Smooth muscle cell (in vitro differentiated cells): ENCODE measurements at regions not wholly inside any gene's neighbourhood (a gene's known extent, or its start where the extent isn't known, plus 50 kb on each side); places are given as distances from the start of the nearest gene placed in this dataset.

Source experiments
- DNase-seq: peaks from one replicate; lab custom pipeline; 2025; ENCODE audit not compliant: unreplicated experiment; lab: John Stamatoyannopoulos, UW
- H2AFZ ChIP-seq: fragments of 200-600 bp; sonication (generic); 2 replicates; pipeline ENCODE4 v1.6.0; 2016; ENCODE audit warnings: antibody characterized with exemption, low read depth, mild to moderate bottlenecking
- H3F3A ChIP-seq: fragments of 200-600 bp; sonication (generic); 2 replicates; pipeline ENCODE4 v1.6.0; 2017; ENCODE audit warnings: antibody characterized with exemption, low read depth
- H3K27ac ChIP-seq: fragments of 200-600 bp; sonication (generic); 2 replicates; pipeline ENCODE4 v1.5.1; 2016; ENCODE audit warnings: low read depth, mild to moderate bottlenecking
- H3K27me3 ChIP-seq: fragments of 200-600 bp; sonication (generic); 2 replicates; pipeline ENCODE4 v1.6.1; 2016; ENCODE audit warnings: low read depth, mild to moderate bottlenecking
- H3K36me3 ChIP-seq: fragments of 200-600 bp; sonication (generic); 2 replicates; pipeline ENCODE4 v1.5.1; 2016; ENCODE audit warnings: low read depth
- H3K4me1 ChIP-seq: fragments of 200-600 bp; sonication (generic); 2 replicates; pipeline ENCODE4 v1.5.1; 2016; ENCODE audit warnings: low read depth
- H3K4me2 ChIP-seq: fragments of 200-600 bp; sonication (generic); 2 replicates; pipeline ENCODE4 v1.6.0; 2016; ENCODE audit warnings: mild to moderate bottlenecking
- H3K4me3 ChIP-seq: fragments of 200-600 bp; sonication (generic); 2 replicates; pipeline ENCODE4 v1.5.1; 2016; ENCODE audit warnings: mild to moderate bottlenecking
- H3K79me2 ChIP-seq: fragments of 200-600 bp; sonication (generic); 2 replicates; pipeline ENCODE4 v1.6.0; 2016; ENCODE audit warnings: low read depth, mild to moderate bottlenecking
- H3K9ac ChIP-seq: fragments of 200-600 bp; sonication (generic); 2 replicates; pipeline ENCODE4 v1.6.0; 2016; ENCODE audit warnings: low read depth
- H3K9me3 ChIP-seq: fragments of 200-600 bp; sonication (generic); replicated peaks from 2 replicates; pipeline ENCODE4 v1.5.1; 2016; ENCODE audit warnings: low read depth
- H4K20me1 ChIP-seq: fragments of 200-600 bp; sonication (generic); 2 replicates; pipeline ENCODE4 v1.6.0; 2016; ENCODE audit warnings: low read depth
- WGBS: methylation state at CpG from one replicate; pipeline ENCODE4 v1.1.7; 2016; ENCODE audit warnings: low lambda C conversion rate; 5-methylcytosine and 5-hydroxymethylcytosine counted together
- TF ChIP-seq, protein P1 (sequence below): fragments of 200-600 bp; sonication (generic); IDR thresholded peaks from 2 replicates; pipeline ENCODE4 v1.5.1; 2017; ENCODE audit warnings: borderline replicate concordance, mild to moderate bottlenecking, antibody characterized with exemption; ENCODE audit not compliant: insufficient read depth, poor library complexity, severe bottlenecking

DNA sequence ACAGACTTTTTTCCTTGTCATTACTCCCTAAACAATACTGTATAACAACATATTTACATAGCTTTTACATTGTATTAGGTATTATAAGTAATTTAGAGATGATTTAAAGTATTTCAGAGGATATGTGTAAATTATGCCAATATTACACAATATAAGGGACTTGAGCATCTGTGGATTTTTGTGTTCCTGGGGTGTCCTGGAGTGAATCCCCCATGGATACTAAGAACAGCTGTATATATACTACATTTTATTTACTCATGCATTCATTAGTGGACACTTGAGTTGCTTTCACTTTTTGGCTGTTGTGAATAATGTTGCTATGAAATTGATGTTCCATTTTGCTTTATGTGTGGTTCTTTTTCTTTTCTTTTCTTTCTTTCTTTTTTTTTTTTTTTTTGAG, 348.8 kb downstream of the SH3GL2 start:
- no peak overlapping the region for H3K9ac ChIP-seq
- H3K27ac ChIP-seq: no peak overlapping the region
- H3K4me3 ChIP-seq: no peak overlapping the region
- H3K36me3 ChIP-seq: no peaks in the 10 kb centered on the region
- H3K4me1 ChIP-seq: peaks cover 9% of the 10 kb centered on the region
- H4K20me1 ChIP-seq: no peaks in the 10 kb centered on the region
- H3K9me3 ChIP-seq: no peaks in the 10 kb centered on the region
- H3K79me2 ChIP-seq: no peaks in the 10 kb centered on the region
- TF ChIP-seq, protein P1, sequence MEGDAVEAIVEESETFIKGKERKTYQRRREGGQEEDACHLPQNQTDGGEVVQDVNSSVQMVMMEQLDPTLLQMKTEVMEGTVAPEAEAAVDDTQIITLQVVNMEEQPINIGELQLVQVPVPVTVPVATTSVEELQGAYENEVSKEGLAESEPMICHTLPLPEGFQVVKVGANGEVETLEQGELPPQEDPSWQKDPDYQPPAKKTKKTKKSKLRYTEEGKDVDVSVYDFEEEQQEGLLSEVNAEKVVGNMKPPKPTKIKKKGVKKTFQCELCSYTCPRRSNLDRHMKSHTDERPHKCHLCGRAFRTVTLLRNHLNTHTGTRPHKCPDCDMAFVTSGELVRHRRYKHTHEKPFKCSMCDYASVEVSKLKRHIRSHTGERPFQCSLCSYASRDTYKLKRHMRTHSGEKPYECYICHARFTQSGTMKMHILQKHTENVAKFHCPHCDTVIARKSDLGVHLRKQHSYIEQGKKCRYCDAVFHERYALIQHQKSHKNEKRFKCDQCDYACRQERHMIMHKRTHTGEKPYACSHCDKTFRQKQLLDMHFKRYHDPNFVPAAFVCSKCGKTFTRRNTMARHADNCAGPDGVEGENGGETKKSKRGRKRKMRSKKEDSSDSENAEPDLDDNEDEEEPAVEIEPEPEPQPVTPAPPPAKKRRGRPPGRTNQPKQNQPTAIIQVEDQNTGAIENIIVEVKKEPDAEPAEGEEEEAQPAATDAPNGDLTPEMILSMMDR: no peak
- no peaks in the 10 kb centered on the region for H3F3A ChIP-seq
- no peak overlapping the region for H2AFZ ChIP-seq
- peaks cover 10% of the 10 kb centered on the region for H3K27me3 ChIP-seq
- no peak for DNase-seq
- H3K4me2 ChIP-seq: no peak overlapping the region

DNA sequence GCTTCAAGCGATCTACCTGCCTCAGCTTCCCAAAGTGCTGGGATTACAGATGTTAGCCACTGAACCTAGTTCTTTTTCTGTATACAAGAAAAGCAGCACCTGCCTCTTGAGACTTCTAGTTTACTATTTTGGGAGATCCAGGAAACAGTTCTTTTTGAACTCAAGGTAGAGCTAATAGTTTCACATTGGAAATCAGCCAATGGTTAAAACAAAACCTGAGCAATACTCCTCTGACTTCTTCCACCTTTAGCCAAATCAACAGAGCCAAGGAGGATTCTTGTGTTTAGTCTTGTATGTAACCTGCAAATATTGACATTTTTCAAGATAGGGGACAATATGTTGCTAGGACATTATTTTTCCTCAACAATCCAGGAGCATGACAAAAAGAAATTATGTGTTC, 349.4 kb downstream of the SH3GL2 start:
- Histone ChIP-seq H3F3A (no peaks in the 10 kb centered on the region), H3K4me3 (no peak overlapping the region), H2AFZ (no peak overlapping the region), H3K9me3 (no peaks in the 10 kb centered on the region), H3K9ac (no peak overlapping the region), H3K27ac (no peak overlapping the region), H4K20me1 (no peaks in the 10 kb centered on the region), H3K4me1 (peaks cover 9% of the 10 kb centered on the region), H3K27me3 (peaks cover 10% of the 10 kb centered on the region), H3K36me3 (no peaks in the 10 kb centered on the region), H3K4me2 (no peak overlapping the region), H3K79me2 (no peaks in the 10 kb centered on the region)
- WGBS: 89% methylated on average over 1 of the region's 1 CpG
- TF ChIP-seq, protein P1: no peak
- DNase-seq: no peak

DNA sequence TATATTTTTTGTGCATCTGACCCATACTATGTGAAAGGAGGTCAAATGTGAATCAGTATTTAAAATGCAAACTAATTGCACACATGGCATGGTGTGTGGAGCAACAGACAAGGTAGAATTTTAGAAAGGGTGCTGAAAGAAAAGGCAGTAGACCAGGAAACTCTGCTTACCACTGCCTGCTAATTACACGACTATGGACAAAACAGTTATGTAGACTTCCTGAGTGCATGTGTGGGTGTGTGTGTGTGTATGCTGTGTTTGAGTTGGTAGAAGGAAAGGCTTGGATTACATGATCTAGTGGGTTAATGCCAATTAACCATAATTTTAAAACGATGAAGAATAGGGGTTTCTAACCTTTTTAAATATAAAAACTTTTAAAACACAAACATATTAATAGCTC, 349.9 kb downstream of the SH3GL2 start:
- WGBS: 70% methylated on average over 2 of the region's 2 CpGs
- Histone ChIP-seq H3K36me3 (no peaks in the 10 kb centered on the region), H3K4me2 (no peak overlapping the region), H4K20me1 (no peaks in the 10 kb centered on the region), H3K79me2 (no peaks in the 10 kb centered on the region), H3K9me3 (no peaks in the 10 kb centered on the region), H3F3A (no peaks in the 10 kb centered on the region), H2AFZ (no peak overlapping the region), H3K9ac (no peak overlapping the region), H3K4me3 (no peak overlapping the region), H3K27ac (no peak overlapping the region), H3K4me1 (peaks cover 9% of the 10 kb centered on the region), H3K27me3 (peaks cover 10% of the 10 kb centered on the region)
- no peak for DNase-seq
- TF ChIP-seq, protein P1: no peak

DNA sequence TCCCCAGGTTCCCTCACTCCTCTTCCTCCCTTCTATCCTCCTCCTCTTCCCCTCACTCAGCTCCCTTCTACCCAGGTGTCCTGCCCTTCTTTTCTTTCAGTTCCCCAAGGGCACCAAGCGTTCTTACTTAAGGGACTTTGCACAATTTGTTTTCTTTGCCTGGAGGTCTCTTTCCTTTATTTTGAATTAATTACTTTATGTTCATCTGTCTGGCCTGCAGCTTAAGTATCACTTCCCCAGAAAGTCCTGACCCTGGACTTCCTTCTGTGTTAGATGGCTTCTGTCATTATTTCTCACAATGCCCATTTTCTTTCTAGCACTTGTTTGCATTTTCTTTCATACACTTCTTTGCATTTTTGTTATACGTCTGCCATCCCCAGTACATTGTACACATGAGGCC, 350.6 kb downstream of the SH3GL2 start:
- no peaks in the 10 kb centered on the region for H3K36me3 ChIP-seq
- no peaks in the 10 kb centered on the region for H3F3A ChIP-seq
- H3K4me1 ChIP-seq: peaks cover 9% of the 10 kb centered on the region
- H3K27me3 ChIP-seq: peaks cover 10% of the 10 kb centered on the region
- H3K4me3 ChIP-seq: no peak overlapping the region
- no peaks in the 10 kb centered on the region for H3K79me2 ChIP-seq
- no peak overlapping the region for H3K9ac ChIP-seq
- H3K9me3 ChIP-seq: no peaks in the 10 kb centered on the region
- H4K20me1 ChIP-seq: no peaks in the 10 kb centered on the region
- DNase-seq: no peak
- no peak overlapping the region for H3K27ac ChIP-seq
- 81% methylated on average over 2 of the region's 2 CpGs for WGBS
- no peak overlapping the region for H2AFZ ChIP-seq
- H3K4me2 ChIP-seq: no peak overlapping the region
- TF ChIP-seq, protein P1: no peak
